HS-5 (cell line): ENCODE measurements at regions not wholly inside any gene's neighbourhood (a gene's known extent, or its start where the extent isn't known, plus 50 kb on each side); places are given as distances from the start of the nearest gene placed in this dataset.

Experiments
- DNase-seq: peaks from one replicate; pipeline ENCODE4 v3.0.0-alpha.2; 2012; ENCODE audit warnings: low read depth

DNA sequence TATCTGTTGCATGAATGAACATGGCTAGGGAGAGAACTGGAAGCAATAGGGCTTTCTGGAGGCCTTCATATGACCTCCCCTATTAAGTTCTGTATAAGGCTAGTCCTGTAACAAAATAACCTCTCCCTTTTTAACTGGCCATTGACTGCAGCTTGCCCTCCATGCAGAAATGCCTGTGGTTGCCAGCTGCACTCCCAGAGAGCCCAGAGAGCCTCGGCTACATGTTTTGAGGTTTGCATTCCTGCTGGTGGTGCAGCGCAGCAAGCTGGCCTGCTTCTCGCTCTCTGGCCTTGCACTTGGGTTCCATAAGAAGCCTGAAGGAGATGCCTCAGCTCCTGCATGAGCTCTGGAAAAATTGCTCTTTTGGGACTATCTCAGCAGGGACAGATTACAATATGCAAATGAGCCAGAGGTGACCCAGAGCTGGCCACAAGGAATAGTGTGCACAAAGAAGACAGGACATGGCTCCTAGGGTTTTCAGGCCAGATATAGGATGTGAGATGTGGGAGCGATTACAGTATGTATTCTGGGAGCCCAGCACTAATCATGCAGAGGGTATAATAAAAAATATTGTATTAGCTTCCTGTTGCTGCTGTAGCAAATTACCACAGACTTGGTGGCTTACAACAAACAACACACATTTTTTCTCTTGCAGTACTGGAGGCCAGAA, 186.7 kb downstream of the INSIG2 start:
- no peak for DNase-seq

DNA sequence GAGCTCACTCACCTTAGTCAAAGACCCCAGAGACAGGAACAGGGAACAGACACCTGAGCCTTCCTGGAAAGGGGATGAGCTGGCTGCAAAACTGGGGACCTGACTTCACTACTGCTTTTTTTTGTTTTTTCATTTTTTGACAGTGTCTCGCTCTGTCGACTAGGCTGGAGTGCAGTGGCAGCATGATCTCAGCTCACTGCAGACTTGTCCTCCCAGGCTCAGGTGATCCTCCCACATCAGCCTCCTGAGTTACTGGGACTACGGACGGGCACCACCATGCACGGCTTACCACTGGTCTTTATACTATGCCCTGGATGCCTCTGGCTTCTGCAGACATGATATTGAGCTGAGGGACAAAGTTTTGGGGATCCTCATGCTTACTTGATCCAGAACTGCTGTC, 184.1 kb downstream of the INSIG2 start:
- DNase-seq, result no peak

DNA sequence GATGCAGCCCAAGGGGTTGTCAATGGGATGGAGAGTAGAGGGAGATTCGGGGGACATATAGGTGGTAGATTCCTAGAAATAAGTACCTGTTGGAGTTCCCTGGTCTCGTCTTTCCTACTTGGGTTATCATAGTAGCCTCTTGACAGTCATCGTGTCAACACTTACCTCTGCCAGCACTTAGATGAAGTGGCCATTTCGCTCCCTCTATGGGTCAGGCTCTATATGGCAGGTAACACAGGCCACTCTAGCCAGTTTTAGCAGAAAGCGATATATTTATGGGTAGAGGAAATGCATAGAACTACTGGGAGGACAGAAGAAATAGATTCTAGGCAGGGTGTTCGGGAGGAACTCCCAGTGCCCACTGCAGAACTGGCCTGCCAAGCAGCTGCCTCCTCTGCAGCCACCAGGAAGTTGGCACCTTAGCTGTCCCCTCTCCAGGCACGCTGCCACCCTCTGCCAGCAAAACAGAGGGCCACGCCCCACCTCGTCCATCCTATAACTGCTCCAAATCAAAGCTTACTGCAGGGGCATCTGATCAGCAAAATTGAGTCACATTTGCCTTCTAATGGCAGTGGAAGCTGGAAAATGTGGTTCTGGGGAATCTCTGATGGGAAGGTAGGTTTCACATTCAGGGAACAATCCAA, 181.3 kb downstream of the INSIG2 start:
- no peak for DNase-seq

DNA sequence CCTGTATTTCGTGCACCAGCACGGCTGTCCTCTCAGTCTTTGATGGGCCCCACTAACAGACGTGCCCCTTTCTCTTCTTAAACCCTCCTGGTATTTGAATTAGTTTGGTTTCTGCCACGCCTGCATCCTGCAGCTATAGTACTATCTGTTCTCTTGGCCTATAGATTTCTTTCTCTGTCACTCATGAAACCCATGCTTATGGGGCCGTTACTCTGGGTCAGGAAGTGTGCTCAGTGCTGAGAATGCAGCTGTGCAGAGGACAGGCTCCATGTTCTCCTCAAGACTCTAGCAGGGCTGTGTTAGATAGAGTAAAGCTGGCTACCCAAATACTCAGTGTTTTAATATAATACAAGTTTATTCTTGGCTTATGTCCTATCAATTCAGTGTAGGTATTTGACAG, 180.0 kb downstream of the INSIG2 start:
- no peak for DNase-seq

DNA sequence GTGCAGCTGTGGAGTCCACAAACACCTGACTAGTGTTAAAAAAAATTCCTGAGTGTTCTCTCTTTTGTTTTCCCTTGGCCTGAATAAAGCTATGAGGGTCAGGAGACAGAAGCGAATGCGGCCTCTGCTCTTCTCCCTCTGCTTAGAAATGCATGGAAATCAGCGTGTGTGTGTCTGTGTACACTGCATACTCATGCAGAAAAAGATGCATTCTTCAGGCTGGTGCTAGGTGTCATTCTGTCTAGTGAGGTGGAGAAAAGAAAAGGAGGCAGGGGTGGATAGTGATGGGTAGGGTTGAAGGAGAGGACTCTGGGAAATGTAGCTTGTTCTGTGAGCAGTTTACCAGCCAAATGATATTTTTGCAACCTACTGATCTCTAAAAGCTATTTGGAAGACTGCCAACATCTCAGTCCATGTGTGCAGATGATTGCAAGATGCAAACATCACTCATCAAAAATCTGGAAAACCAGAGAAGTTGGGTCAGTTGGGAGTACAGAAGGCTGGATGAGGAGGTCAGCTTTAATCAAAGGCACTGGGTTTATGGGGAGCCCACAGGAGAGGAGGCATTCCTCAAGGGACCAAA, 177.7 kb downstream of the INSIG2 start:
- no peak for DNase-seq

DNA sequence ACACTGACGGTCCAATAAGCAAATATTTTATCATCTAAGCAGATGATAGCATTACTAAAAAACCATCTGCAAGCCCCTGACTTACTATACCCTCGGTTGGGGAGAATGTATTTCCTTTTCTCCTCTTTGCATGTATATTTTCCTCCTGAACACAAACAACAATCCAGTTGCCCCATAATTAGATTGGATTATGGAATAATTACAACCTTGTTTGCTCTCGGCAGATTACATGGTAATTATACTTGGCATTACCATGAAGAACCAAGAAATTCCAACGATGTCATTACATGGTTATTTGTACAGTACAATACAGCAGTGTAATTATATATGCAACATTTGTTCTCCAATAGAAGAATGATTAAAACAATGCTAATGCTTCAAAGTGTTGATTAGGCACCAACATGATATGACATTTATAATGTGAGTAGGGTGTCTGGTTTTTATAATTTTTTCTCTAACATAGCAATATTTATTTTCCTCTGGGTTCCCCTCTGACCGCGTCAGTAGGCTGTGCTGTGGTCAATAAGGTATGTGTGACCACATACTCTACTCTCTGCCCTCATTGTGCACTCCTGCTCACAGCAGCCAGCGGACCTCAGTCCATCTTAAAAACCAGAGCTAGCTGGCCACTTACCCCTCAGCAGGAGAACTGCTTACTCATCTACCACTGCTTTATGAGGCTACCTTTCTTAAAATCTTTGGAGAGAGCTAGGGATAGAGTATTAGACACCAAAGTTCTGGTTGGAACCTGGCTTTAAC, 176.1 kb downstream of the INSIG2 start:
- no peak for DNase-seq

DNA sequence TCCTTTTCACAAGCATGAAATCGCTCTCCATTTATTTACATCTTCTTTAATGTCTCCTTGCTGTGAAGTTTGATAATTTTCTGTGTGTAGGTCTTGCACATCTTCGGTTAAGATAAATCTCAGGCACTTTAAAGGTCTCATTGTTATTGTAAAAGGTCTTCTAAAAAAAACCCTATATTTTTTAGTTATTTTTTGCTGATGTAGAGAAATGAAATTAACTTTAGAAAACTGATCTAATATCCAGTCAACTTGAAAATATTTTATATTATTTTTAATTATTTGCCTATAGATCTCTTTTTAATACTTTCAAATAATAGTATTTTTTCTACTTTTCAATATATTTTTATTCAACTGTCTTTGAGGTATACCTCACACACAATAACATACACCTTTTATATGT, 169.4 kb downstream of the INSIG2 start:
- DNase-seq, result no peak

DNA sequence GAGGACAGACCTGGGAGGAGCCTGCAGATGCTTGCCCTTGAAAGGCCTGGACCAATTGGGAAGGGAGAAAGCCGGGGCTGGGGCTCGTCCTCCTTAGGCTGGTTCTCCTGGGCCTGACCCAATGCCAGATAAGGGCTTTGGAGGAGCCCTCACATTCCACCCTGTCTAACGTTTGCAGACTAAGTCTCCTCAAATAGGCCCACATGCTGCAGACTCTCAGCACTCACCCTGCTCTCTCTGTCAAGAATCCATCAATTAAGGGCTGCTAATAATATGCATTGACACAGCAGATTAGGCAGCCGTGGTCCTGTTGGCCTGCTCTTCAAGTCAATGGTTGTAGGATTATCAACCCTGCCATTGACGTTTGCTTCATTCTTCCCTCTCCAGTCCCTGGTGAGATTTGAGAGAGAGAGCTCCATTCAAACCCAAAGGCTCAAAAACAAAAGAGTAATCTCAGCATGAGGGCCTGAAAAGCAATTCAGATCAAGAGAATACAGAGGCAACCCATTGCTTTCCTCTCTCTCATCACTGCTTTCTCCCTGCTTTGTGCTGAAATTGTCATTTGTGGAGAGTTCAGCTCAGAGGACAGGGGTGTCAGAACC, 167.6 kb downstream of the INSIG2 start:
- no peak for DNase-seq

DNA sequence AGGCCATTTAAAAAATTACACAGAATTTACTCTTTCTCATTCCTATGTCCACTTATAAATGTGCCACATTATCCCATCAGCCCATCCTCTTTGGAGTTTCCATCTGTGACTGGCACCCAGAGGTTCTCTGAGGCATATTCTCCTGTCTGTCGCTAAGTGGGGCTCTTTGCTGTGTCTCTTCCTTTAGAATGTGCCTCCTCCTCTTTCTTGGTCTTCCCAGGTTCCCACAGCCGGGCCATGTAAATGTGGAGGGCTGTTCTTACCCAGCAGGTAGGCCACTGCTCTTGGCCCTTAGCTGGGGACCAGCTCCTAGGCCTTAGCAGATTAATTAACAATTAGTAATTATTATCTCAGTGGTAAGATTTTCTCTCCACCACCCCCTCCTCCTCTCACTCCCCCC, 167.0 kb downstream of the INSIG2 start:
- no peak for DNase-seq

DNA sequence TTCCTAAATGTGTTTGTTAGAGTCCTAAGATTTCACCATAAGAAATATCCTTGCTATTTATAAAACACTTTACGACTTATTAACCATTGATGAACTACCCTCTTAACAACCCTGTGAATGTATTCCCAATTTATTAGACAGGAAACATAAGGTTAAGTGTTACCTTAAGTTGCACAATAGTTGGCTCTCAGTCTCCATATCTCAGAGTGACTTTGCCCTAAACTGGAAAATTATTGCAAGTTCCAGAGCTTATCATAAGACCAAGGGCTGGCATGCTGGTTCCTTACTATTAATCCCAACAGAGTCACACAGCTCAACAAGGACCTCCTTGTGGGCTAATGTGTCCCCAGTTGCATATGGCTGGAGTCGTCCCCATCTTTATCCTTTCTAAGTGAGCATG, 165.8 kb downstream of the INSIG2 start:
- DNase-seq, result no peak

DNA sequence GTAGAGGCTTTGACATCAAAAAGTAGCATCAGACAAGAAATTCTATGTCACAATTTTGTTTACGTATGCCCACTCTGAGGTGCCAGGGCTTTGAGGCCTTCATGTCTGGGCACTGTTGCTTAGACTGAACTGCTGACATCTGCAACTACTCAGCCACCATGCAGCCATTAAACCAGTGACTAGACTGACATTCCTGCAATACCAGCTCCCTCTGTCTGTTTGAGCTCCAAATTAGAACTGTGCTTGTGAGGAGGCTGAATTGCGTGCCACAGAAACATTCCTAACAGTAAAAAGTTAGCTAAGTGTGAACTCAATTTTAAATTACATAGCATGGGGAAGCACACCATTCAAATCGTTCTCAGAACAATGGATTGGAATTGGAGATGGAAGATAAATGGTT, 163.2 kb downstream of the INSIG2 start:
- DNase-seq, result no peak

DNA sequence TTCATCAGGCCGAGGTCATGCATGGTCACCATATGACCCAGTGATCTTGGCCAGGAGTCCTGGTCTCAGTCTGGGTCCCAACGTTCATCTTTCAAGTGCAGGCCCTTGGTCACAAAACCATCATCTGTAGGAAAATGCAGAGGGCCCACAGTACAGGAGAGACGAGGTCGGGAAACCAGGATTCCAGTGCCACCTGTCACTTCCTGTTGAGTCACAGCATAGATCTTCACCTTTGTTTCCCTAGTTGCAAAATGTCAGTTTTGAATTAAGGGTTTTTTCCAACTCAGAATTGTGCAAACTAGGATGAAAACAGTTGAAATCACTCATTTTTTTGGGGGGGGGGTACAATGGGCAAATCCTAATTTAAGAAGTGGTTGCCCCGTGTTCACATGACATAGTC, 162.2 kb downstream of the INSIG2 start:
- DNase-seq, result peak; percentile 29

DNA sequence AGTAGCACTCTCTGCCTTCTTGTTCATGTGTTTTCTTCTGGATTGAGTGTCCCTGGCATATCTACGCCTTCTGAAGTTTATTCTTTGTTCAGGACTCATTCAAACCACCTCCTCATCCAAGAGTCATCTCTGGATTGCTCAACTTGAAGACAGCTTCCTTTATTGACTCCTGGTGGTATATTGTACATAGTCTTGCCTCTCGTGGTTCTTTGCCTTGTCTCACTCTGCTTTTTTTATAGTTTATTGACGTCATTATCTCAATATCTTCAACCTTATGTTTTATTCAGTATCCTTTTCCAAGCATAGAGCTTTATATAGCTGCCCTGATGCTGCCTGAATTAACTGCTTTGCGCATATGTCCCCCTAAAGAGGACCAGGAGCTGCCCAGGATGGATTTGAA, 161.7 kb downstream of the INSIG2 start:
- DNase-seq, result peak; percentile 71

DNA sequence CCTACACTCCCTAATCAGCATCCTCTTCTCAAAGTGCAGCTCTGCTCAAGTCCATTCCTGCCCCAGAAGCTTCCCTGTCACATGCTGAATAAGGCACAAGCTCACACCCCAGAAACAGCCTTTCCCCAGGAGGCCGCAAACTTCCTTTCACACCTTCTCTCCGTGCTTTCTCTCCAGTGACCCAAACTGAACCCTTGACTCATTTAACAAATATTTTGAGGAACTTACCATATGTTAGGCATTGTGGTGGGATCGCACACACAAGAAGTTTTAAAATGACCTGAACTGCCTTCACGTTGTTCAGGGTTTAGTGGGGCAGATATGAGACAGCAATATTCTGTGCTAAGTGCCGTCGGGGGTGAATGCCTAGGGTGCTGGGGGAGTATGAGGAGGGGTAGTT, 161.3 kb downstream of the INSIG2 start:
- DNase-seq, result peak; percentile 76

DNA sequence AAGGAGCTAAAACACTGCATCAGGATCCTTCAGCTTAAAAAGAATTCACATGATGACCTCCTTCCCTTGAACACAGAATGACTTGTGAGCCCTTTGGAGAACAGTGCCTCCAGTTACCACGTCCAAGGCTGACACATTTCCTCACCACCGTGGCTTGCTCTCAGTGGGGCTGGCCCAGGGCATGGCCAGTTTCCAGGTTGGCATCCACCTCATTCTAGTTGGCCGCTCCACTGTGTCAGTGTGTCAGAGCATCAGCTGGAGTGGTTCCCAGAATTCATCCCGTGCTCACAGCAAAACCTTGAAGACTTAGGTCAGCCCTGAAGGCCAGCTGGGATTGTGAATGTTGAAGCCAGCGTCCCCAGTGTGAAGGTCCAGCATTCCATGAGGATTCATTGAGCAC, 158.5 kb downstream of the INSIG2 start:
- DNase-seq, result peak; percentile 59

DNA sequence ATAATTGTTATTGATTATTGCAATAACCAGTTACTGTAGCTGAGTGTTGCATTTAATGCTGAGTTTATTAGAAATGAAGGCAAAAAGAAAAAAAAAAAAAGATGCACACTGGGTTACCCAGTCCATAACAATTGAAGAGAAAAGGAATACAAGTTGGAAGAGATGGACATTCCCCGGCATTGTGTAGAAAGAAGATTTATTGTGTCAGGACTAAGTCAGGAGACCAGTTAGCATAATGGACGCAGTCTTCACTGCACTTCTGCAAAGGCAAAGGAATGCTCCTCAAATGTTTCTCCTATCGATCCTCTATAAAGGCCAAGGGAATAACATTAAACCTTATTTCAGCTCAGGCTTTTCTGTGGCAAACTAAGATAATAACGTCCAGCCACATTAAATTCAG, 157.8 kb downstream of the INSIG2 start:
- no peak for DNase-seq

DNA sequence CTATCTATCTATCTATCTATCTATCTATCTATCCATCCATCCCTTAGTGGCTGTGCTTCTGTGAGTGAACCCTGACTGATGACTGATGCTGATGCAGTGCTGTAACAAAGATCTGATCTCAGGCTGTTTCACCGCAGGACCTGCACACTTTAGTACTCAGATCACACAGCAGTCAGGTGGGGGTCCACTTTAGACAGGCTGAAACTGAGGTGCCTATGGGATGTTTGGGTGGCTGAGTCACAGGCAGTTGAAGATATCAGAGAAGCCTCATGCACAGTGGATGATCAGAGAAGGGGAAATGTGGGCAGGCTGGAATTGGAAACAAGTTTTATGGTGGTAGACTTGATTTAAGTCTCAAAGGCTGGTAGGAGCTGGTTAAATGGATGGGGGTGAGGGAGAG, 156.4 kb downstream of the INSIG2 start:
- DNase-seq, result no peak

DNA sequence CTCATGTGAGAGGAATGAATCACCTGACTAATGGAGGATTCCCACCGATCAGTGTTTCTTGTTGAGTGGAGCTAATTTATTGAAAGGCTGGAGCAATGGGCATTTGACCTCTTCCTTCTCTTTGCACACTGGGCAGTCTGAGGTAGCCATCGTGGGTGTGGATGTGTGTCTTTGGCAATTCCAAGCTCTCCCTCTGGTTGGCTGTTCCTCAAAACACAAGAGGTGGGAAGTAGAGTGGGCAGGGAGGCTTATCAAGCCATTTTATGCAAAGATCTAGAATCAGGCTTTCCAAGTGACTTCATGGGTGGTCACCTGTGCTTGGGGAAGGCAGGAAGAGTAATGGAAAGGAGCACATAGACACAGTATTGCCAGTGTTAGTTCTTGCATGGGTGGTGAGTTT, 154.8 kb downstream of the INSIG2 start:
- DNase-seq, result no peak

DNA sequence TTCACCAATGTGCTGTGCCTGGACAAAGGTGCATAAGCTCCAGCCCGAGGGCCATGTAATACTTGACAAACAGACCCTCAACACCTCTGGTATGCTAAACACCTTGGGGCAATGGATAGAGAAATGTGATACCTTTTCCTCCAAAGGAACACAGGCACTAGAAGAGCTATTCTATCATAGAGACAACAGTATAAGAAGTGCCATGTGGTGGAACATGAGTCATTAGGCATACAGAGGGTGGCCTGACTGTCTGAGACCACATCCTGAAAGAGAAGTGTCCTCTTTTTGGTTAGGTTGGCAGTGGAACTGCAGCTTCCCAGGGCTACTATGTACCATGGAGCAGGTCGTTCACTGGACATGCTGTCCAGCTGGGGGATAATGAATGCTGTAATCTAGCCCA, 153.9 kb downstream of the INSIG2 start:
- peak; percentile 31 for DNase-seq

DNA sequence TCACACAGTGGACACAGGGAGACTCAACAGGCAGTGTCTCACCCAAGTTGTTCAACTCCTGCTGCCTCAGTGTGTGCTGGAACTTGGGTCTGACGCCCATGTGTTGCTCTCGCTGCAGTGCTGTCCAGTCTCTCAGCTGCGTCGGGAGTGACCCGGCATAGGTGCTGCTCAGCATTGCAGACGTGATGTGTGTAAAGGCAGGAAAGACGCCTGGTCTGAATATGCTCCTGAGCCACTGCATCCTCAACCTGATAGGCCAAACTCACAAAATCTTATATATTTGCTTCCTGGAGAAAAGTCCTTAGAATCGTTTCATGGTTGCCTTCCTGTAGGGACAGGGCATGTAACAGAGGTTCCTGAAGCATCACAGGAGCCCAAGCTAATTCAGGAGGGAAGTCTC, 152.9 kb downstream of the INSIG2 start:
- no peak for DNase-seq

DNA sequence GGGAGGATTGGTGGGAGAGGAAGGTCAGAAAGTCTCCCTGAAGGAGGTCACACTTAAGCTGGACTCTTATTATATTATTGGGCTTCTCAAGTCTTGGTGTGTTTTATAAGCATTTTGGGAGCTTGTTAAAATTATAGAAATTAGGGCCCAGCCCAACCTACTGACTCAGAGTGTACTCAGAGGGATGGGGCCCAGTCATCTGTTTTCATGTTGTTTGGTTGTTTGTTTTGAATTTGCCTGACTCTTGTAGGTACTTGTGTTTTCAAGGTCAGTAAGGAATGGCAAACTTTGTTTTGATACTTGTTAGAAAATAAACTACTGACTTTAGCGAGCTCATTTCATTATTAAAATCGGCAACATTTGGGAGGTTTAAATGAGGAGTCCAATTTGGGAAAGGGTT, 152.0 kb downstream of the INSIG2 start:
- DNase-seq, result no peak

DNA sequence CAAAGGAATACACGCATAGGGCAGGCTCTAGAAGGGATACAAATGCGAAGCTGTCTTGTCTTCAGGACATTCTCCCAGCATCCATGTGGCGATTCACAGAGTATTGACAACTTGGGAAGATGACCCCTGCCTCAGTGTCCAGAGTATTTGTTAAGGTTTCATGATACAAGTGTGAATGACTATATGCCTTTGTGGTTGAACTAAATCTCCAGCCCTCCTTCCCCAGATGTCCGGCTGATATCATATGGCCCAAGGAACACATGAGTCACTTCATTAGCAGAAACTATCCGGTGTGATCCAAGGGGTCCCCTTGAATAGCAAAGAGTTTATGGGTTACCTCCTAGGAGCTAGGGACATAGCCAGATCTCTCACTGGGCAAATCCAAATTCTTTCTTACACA, 151.0 kb downstream of the INSIG2 start:
- no peak for DNase-seq

DNA sequence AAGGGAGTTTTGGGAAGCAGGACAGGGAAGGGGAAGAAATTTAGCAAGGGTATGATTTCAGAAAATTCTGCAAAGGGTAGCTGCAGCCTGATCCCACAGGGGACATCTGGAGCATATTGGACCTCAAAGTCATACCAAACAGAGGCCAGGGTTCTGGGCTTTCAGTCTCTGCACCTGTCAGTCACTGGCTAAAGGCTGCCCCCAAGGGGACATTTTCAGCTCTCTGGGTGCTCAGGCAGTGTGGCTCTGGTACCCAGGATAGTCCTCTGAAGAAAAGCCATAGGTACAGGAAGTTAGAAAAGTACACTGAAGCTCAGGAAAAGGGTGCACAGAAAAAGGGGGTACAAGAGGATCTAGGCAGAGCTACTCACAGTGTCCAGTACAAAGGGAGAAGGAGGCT, 149.2 kb downstream of the INSIG2 start:
- DNase-seq, result no peak
